Endothelial cell (in vitro differentiated cells): ENCODE measurements at regions not wholly inside any gene's neighbourhood (a gene's known extent, or its start where the extent isn't known, plus 50 kb on each side); places are given as distances from the start of the nearest gene placed in this dataset.

Source experiments
- DNase-seq: peaks from one replicate; pipeline ENCODE4 v3.0.0; 2021; ENCODE audit warnings: low spot score
- H3K27ac Mint-ChIP-seq: one replicate; pipeline ENCODE4 v1.8.0; 2021; ENCODE audit warnings: mixed read lengths, inconsistent platforms; ENCODE audit not compliant: unreplicated experiment
- H3K27me3 Mint-ChIP-seq: one replicate; pipeline ENCODE4 v1.8.0; 2021; ENCODE audit warnings: mild to moderate bottlenecking, moderate library complexity, mixed read lengths, inconsistent platforms; ENCODE audit not compliant: unreplicated experiment
- H3K36me3 Mint-ChIP-seq: one replicate; pipeline ENCODE4 v1.8.0; 2021; ENCODE audit warnings: mild to moderate bottlenecking, low read depth, mixed read lengths, inconsistent platforms; ENCODE audit not compliant: unreplicated experiment
- H3K4me1 Mint-ChIP-seq: one replicate; pipeline ENCODE4 v1.8.0; 2021; ENCODE audit warnings: mild to moderate bottlenecking, mixed read lengths, inconsistent platforms; ENCODE audit not compliant: unreplicated experiment
- H3K4me3 Mint-ChIP-seq: one replicate; pipeline ENCODE4 v1.8.0; 2021; ENCODE audit warnings: mild to moderate bottlenecking, mixed read lengths, inconsistent platforms; ENCODE audit not compliant: unreplicated experiment
- H3K9me3 Mint-ChIP-seq: one replicate; pipeline ENCODE4 v1.8.0; 2021; ENCODE audit warnings: mixed read lengths, inconsistent platforms; ENCODE audit not compliant: unreplicated experiment
- TF ChIP-seq, protein P1 (sequence below): fragments of 200-600 bp; sonication (generic); IDR thresholded peaks from one replicate; pipeline ENCODE4 v1.5.0; 2021; ENCODE audit warnings: antibody characterized with exemption; ENCODE audit not compliant: unreplicated experiment

DNA sequence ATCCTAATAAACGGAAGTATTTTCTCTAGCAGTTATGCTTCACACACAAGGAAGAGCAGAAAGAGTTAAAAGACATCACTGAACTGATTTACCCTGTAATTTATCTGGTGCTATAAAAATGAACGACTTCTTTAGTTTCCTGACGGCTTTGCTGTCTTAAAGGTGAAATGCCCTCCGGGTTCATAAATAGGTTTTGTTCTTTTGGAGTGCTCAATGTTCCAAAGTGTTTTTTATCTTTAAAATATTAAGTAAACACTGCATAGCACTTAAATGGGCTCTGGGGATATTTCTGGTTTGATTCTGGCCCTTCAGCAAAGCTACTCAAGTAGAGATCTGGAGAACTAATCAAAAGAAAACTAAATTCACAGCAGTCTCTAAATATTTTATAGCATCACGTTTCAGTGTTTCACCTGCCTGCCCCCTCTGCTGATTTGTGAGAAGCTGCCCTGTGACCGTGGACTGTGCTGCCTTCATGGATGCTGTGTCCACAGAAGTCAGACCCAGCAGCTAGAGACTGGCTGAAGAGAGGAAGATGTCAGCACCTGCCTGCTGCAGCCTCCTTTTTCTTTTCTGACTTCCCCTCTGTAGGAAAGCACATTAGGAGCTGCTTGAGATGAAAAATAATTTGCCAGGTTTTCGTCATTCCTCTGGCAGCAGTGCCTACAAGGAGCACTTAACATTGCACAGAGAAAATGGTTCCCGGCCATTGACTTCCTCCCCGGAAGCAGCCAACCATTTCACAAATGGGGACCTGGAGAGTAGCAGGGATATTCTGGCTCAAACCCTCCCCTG is 205.1 kb upstream of the FSCB start:
- Mint-ChIP-seq H3K9me3 (no peaks in the 10 kb centered on the region), H3K4me1 (no peaks in the 10 kb centered on the region), H3K4me3 (no peak overlapping the region), H3K27ac (no peak overlapping the region), H3K27me3 (peaks cover 2% of the 10 kb centered on the region), H3K36me3 (no peaks in the 10 kb centered on the region)
- DNase-seq, result no peak
- TF ChIP-seq, protein P1, sequence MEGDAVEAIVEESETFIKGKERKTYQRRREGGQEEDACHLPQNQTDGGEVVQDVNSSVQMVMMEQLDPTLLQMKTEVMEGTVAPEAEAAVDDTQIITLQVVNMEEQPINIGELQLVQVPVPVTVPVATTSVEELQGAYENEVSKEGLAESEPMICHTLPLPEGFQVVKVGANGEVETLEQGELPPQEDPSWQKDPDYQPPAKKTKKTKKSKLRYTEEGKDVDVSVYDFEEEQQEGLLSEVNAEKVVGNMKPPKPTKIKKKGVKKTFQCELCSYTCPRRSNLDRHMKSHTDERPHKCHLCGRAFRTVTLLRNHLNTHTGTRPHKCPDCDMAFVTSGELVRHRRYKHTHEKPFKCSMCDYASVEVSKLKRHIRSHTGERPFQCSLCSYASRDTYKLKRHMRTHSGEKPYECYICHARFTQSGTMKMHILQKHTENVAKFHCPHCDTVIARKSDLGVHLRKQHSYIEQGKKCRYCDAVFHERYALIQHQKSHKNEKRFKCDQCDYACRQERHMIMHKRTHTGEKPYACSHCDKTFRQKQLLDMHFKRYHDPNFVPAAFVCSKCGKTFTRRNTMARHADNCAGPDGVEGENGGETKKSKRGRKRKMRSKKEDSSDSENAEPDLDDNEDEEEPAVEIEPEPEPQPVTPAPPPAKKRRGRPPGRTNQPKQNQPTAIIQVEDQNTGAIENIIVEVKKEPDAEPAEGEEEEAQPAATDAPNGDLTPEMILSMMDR, result no peak

DNA sequence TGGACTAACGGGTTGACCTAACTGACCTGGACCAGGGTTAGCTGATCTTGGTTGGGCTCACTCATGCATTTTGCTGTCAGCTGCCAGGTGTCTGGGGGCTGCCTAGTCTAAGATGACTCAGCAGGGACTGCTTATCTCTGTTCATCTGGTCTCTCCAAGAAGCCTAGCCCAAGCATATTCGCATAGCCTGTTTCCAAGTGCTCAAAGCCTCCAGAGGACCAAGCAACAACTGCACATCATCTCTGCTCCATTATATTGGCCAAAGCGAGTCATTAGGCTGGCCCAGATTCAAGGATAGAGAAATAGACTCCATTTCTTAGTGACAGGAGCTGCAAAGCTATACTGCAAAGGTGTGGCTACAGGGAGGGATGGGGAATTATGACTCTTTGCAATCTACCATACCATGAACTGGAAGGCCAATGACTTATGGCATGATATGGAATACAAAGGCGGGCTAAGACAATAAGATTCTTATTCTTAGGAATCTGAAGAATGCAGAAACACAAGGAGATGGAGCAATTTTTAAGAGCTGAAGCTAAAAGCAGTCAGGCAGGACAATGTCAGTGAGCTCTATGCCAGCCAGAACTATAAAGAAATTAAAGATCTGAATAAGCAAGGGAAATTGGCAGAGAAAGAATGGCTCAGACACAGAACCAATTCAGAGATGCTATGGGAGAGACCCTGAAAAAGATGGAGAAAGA is 194.6 kb upstream of the FSCB start:
- DNase-seq, result no peak
- Mint-ChIP-seq H3K36me3 (no peaks in the 10 kb centered on the region), H3K27me3 (peaks cover 2% of the 10 kb centered on the region), H3K4me1 (no peaks in the 10 kb centered on the region), H3K27ac (no peak overlapping the region), H3K9me3 (no peaks in the 10 kb centered on the region), H3K4me3 (no peak overlapping the region)
- TF ChIP-seq, protein P1, result no peak

DNA sequence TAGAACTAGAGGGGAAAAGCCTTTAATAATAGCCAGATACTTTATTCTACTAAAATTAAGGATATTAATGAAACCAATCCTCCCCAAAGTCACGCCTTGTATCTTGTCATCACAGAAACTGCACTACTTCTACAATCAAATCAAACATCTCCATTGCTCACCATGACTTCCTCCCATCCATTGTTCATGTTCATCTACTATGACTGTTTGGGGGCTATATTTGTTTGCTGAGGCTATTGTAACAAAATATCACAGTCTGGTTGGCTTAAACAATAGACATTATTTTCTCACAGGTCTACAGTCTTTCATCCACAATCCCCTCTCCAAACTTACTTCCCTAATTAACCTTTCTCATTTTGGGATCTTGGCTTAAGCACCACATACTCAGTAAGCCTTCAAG is 193.6 kb upstream of the FSCB start:
- H3K4me1 Mint-ChIP-seq, result no peaks in the 10 kb centered on the region
- TF ChIP-seq, protein P1, result no peak
- H3K27me3 Mint-ChIP-seq, result peaks cover 2% of the 10 kb centered on the region
- H3K4me3 Mint-ChIP-seq, result no peak overlapping the region
- no peak overlapping the region for H3K27ac Mint-ChIP-seq
- H3K36me3 Mint-ChIP-seq, result no peaks in the 10 kb centered on the region
- no peak for DNase-seq
- no peaks in the 10 kb centered on the region for H3K9me3 Mint-ChIP-seq

DNA sequence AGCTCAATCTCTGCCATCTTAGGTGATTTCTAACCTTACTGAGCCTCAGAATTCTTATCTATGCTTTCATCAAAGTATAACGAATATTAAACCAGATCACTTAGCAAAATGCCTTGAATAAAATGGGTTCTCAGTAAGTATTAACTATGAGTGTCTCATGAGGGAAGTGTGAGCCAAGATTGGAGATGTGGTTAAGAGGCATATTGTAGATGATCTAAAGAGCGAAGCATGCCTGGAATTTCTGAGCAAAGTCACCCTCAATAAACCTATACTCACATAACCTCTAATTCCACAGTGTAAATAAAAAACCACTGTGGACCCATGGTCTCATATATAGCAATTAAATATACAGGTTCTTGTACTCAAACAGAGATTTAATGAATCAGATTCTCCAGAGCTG is 193.1 kb upstream of the FSCB start:
- no peak for DNase-seq
- Mint-ChIP-seq H3K4me3 (no peak overlapping the region), H3K27ac (no peak overlapping the region), H3K4me1 (no peaks in the 10 kb centered on the region), H3K36me3 (no peaks in the 10 kb centered on the region), H3K27me3 (peaks cover 2% of the 10 kb centered on the region), H3K9me3 (no peaks in the 10 kb centered on the region)
- TF ChIP-seq, protein P1, result no peak

DNA sequence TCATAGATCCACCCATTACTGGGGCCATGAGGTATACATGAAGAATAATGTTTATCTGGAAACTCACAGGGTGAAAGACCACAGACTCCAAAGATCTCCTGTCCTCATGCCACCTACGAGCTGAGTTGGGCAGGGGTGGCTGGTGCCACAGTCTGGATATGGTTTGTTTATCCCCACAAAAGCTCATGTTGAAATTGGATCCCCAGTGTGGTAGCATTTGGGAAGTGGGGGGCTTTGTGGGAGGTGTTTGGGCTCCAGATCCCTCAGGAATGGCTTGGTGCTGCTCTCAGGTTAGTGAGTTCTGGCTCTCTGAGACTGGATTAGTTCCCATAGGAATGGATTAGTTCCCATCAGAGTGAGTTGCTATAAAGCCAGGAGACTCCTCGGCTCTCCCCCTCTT is 192.3 kb upstream of the FSCB start:
- Mint-ChIP-seq H3K27ac (no peak overlapping the region), H3K9me3 (no peaks in the 10 kb centered on the region), H3K4me3 (no peak overlapping the region), H3K27me3 (peaks cover 2% of the 10 kb centered on the region), H3K4me1 (no peaks in the 10 kb centered on the region), H3K36me3 (no peaks in the 10 kb centered on the region)
- no peak for DNase-seq
- TF ChIP-seq, protein P1, result no peak
